ENCODE measurements at regions not wholly inside any gene's neighbourhood (a gene's known extent, or its start where the extent isn't known, plus 50 kb on each side); places are given as distances from the start of the nearest gene placed in this dataset.

DNA sequence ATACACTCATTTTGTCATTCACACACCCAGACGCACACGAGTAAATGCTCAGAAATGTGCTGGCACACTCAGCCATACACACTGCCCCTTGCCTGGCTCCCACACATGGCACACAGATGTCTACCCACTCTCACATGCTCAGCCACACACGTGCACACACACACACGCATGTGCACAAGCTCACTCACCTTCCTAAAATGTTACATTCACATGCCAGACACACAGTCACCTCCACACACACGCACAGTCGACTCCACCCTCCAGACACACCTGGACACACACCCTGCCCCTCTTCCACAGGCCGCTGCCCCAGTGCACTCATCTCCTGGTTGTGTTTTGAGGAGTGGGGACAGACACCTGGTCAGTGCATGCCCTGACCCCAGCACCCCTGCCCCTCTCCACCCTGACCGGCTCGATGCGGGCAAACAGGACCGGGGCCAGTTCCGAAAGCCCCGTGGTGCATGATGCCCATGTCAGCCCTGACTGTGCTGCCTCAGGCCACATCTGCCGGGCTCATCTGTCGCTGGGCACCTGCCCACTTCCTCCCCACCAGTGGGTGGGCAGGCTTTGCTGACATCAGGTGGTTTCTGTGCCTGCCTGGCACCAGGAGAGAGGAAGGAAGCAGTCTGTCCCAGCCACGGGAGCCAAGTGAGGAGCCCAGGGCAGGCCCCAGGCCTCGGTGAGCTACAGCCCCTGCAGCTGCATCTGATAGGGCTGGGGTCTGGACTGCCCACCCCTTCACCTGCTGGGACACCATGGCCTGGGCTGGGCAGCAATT, 84.9 kb upstream of the ZNF716 start:
- no peaks in the 10 kb centered on the region for H3K4me1 ChIP-seq (replicated peaks in 1 of 4; ENCODE audit: control insufficient read depth in 3 of 4, insufficient read depth in 4 of 4, low read length in 3 of 4)
- no peaks in the 10 kb centered on the region for H3K79me1 ChIP-seq (ENCODE audit: low read depth, low read length)
- no peak overlapping the region for H2BK120ac ChIP-seq (replicated peaks; ENCODE audit: low read depth, low read length)
- H2BK12ac ChIP-seq (ENCODE audit: low read depth, low read length), result no peak overlapping the region
- FAIRE-seq (no peak), DNase-seq (ENCODE audit: low read depth in 1 of 2, low spot score in 2 of 2) (no peak)
- no peak overlapping the region for H2BK20ac ChIP-seq (ENCODE audit: low read length)
- CTCF ChIA-PET (ENCODE audit: partially characterized antibody), result no interaction called here
- H3K27ac ChIP-seq (ENCODE audit: low read depth, low read length), result no peak overlapping the region
- H3K4me3 ChIP-seq (ENCODE audit: extremely low read depth in 1 of 4, insufficient read depth in 2 of 4, low read depth in 3 of 4, low read length in 4 of 4), result no peak overlapping the region
- H2AK5ac ChIP-seq (ENCODE audit: low read depth, low read length), result no peak overlapping the region
- H4K20me1 ChIP-seq (replicated peaks in 1 of 2; ENCODE audit: control insufficient read depth in 1 of 2, insufficient read depth in 2 of 2, low read length in 2 of 2), result no peaks in the 10 kb centered on the region
- no peaks in the 10 kb centered on the region for H3K23me2 ChIP-seq (ENCODE audit: low read depth, low read length)
- H3K4ac ChIP-seq (replicated peaks; ENCODE audit: insufficient read length, low read depth, low read length), result no peak overlapping the region
- H2BK5ac ChIP-seq (ENCODE audit: low read depth, low read length), result no peak overlapping the region
- no peak overlapping the region for H2BK15ac ChIP-seq (ENCODE audit: low read length)
- peaks cover 68 to 99% of the 10 kb centered on the region in 2 experiments for H3K9me3 ChIP-seq (ENCODE audit: insufficient read depth in 2 of 2, low read depth in 1 of 2, low read length in 1 of 2)
- H3K27me3 ChIP-seq (replicated peaks in 1 of 4; ENCODE audit: control insufficient read depth in 3 of 4, extremely low read depth in 1 of 4, insufficient read depth in 3 of 4, low read length in 3 of 4), result no peaks in the 10 kb centered on the region
- no peak overlapping the region for H4K8ac ChIP-seq (ENCODE audit: extremely low read depth, insufficient read depth, low read length)
- no peak overlapping the region for H3K4me2 ChIP-seq (ENCODE audit: insufficient read depth in 1 of 2, low read depth in 2 of 2, low read length in 2 of 2)
- H3K18ac ChIP-seq (ENCODE audit: extremely low read depth, low read length), result no peak overlapping the region
- peaks cover 0 to 3% (median 0%) of the 10 kb centered on the region in 4 experiments; a peak in 1 of 8 replicates for H3K36me3 ChIP-seq (ENCODE audit: control insufficient read depth in 2 of 4, insufficient read depth in 4 of 4, low read length in 3 of 4)
- no peak overlapping the region for H3K14ac ChIP-seq (ENCODE audit: insufficient read length)
- no peak overlapping the region for H3K9ac ChIP-seq (replicated peaks in 1 of 4; ENCODE audit: extremely low read depth in 1 of 4, low read depth in 3 of 4, low read length in 3 of 4)
- POLR2A ChIA-PET (ENCODE audit: partially characterized antibody), result no interaction called here
- no peak overlapping the region for H2AFZ ChIP-seq (ENCODE audit: low read length)
- no peak overlapping the region for H4K91ac ChIP-seq (replicated peaks; ENCODE audit: insufficient read length, low read length)
- WGBS, 2 experiments (ENCODE audit: extremely low coverage in 1 of 2, insufficient coverage in 1 of 2, insufficient read length in 1 of 2, insufficient replicate concordance in 2 of 2, low coverage in 1 of 2, low lambda C conversion rate in 2 of 2, missing lambda C conversion rate in 1 of 2), result 87% methylated on average over 15 of the region's 17 CpGs; no CpG with 5 or more reads in 1 of the 2 experiments
- no peaks in the 10 kb centered on the region for H3K79me2 ChIP-seq (ENCODE audit: control insufficient read depth in 1 of 2, insufficient read depth in 2 of 2, low read length in 2 of 2)
- no peak overlapping the region for H3K56ac ChIP-seq (replicated peaks; ENCODE audit: insufficient read length, low read depth, low read length)
- no peak overlapping the region for H3K23ac ChIP-seq (ENCODE audit: insufficient read length)
- no peak overlapping the region for H4K5ac ChIP-seq (ENCODE audit: insufficient read length, low read depth, low read length)
- no peak for TF ChIP-seq NRF1 (IDR thresholded peaks at IDR 0.05; ENCODE audit: low read depth, low read length)
- TF ChIP-seq CEBPB (IDR thresholded peaks at IDR 0.05; ENCODE audit: low read depth, low read length), result no peak
- no peak for TF ChIP-seq MAFK (IDR thresholded peaks at IDR 0.05; ENCODE audit: low read depth, low read length)
- TF ChIP-seq, protein P1, sequence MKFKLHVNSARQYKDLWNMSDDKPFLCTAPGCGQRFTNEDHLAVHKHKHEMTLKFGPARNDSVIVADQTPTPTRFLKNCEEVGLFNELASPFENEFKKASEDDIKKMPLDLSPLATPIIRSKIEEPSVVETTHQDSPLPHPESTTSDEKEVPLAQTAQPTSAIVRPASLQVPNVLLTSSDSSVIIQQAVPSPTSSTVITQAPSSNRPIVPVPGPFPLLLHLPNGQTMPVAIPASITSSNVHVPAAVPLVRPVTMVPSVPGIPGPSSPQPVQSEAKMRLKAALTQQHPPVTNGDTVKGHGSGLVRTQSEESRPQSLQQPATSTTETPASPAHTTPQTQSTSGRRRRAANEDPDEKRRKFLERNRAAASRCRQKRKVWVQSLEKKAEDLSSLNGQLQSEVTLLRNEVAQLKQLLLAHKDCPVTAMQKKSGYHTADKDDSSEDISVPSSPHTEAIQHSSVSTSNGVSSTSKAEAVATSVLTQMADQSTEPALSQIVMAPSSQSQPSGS (IDR thresholded peaks at IDR 0.05; ENCODE audit: low read length), result no peak
- TF ChIP-seq ASH2L (IDR thresholded peaks at IDR 0.05; ENCODE audit: low read length), result no peak
- TF ChIP-seq JUN (IDR thresholded peaks at IDR 0.05; ENCODE audit: low read depth, low read length), result no peak
- TF ChIP-seq FOSL1 (IDR thresholded peaks at IDR 0.05; ENCODE audit: insufficient read depth, low read depth, low read length), result no peak
- no peak for TF ChIP-seq TAF7 (optimal IDR thresholded peaks at IDR 0.05; ENCODE audit: borderline replicate concordance, low read depth, low read length)
- TF ChIP-seq EGR1 (IDR thresholded peaks at IDR 0.05; ENCODE audit: borderline replicate concordance, low read depth, low read length), result no peak
- no peak for TF ChIP-seq SRF (IDR thresholded peaks at IDR 0.05; ENCODE audit: low read depth, low read length)
- no peak for TF ChIP-seq SUZ12 (IDR thresholded peaks at IDR 0.05; ENCODE audit: low read length)
- TF ChIP-seq RAD21 (IDR thresholded peaks at IDR 0.05 in 1 of 2, conservative IDR thresholded peaks at IDR 0.05 in 1 of 2; ENCODE audit: low read depth in 2 of 2, low read length in 2 of 2), result no peak

All from H1 (cell line).